ENCODE measurements at regions not wholly inside any gene's neighbourhood (a gene's known extent, or its start where the extent isn't known, plus 50 kb on each side); places are given as distances from the start of the nearest gene placed in this dataset.

GRCh38 chr3:117617906-117618305 lies 908.3 kb downstream of the TUSC7 start:
- DNase-seq (ENCODE audit: low read depth) = no peak

- DNase-seq (ENCODE audit: low read depth) = no peak
Observed at GRCh38 chr3:117618462-117618861, 908.9 kb downstream of the TUSC7 start.

- DNase-seq (ENCODE audit: low read depth) = no peak
Observed at GRCh38 chr3:117619805-117620204, 910.2 kb downstream of the TUSC7 start.

GRCh38 chr3:117622171-117622841 lies 912.7 kb downstream of the TUSC7 start:
- DNase-seq (ENCODE audit: low read depth) = no peak

- DNase-seq (ENCODE audit: low read depth) = no peak
Observed at GRCh38 chr3:117624424-117624823, 914.8 kb downstream of the TUSC7 start.

GRCh38 chr3:117625174-117625573 lies 915.6 kb downstream of the TUSC7 start:
- no peak for DNase-seq (ENCODE audit: low read depth)

- no peak for DNase-seq (ENCODE audit: low read depth)
Observed at GRCh38 chr3:117626577-117626976, 917.0 kb downstream of the TUSC7 start.

GRCh38 chr3:117628823-117629291 lies 919.3 kb downstream of the TUSC7 start:
- no peak for DNase-seq (ENCODE audit: low read depth)

- DNase-seq (ENCODE audit: low read depth) = no peak
Observed at GRCh38 chr3:117629505-117629904, 919.9 kb downstream of the TUSC7 start.

GRCh38 chr3:117630469-117630868 lies 920.9 kb downstream of the TUSC7 start:
- no peak for DNase-seq (ENCODE audit: low read depth)

GRCh38 chr3:117630885-117631284 lies 921.3 kb downstream of the TUSC7 start:
- no peak for DNase-seq (ENCODE audit: low read depth)

- DNase-seq (ENCODE audit: low read depth) = no peak
Observed at GRCh38 chr3:117631781-117632180, 922.2 kb downstream of the TUSC7 start.

GRCh38 chr3:117632191-117632590 lies 922.6 kb downstream of the TUSC7 start:
- no peak for DNase-seq (ENCODE audit: low read depth)

- DNase-seq (ENCODE audit: low read depth) = no peak
Observed at GRCh38 chr3:117633207-117633606, 923.6 kb downstream of the TUSC7 start.

- DNase-seq (ENCODE audit: low read depth) = no peak
Observed at GRCh38 chr3:117637666-117638065, 928.1 kb downstream of the TUSC7 start.

- no peak for DNase-seq (ENCODE audit: low read depth)
Observed at GRCh38 chr3:117644203-117644602, 934.6 kb downstream of the TUSC7 start.

- DNase-seq (ENCODE audit: low read depth) = no peak
Observed at GRCh38 chr3:117645561-117646242, 936.1 kb downstream of the TUSC7 start.

- DNase-seq (ENCODE audit: low read depth) = no peak
Observed at GRCh38 chr3:117647435-117647834, 937.9 kb downstream of the TUSC7 start.

- no peak for DNase-seq (ENCODE audit: low read depth)
Observed at GRCh38 chr3:117651246-117651645, 941.7 kb downstream of the TUSC7 start.

- no peak for DNase-seq (ENCODE audit: low read depth)
Observed at GRCh38 chr3:117656391-117656790, 946.8 kb downstream of the TUSC7 start.

- no peak for DNase-seq (ENCODE audit: low read depth)
Observed at GRCh38 chr3:117657278-117657677, 947.7 kb downstream of the TUSC7 start.

- no peak for DNase-seq (ENCODE audit: low read depth)
Observed at GRCh38 chr3:117660941-117661817, 951.6 kb downstream of the TUSC7 start.

- no peak for DNase-seq (ENCODE audit: low read depth)
Observed at GRCh38 chr3:117661818-117662095, 952.2 kb downstream of the TUSC7 start.

Data from activated T-helper 9 cell treated with anti-CD3 and anti-CD28 coated beads, Interleukin-2, amount 50 U/mL, for 16 hours (primary cell).